ENCODE measurements at regions not wholly inside any gene's neighbourhood (a gene's known extent, or its start where the extent isn't known, plus 50 kb on each side); places are given as distances from the start of the nearest gene placed in this dataset.

- Histone ChIP-seq H3K36me3 (no peaks in the 10 kb centered on the region), H3K9me3 (no peaks in the 10 kb centered on the region), H3K4me1 (no peaks in the 10 kb centered on the region), H3K27me3 (no peaks in the 10 kb centered on the region), H3K27ac (peak overlapping the region; percentile 49 to 57), H3K4me3 (no peak overlapping the region)
- DNase-seq: peak; percentile 34 to 46
- TF ChIP-seq POLR2A (IDR thresholded peaks at IDR 0.05) (no peak), CTCF (IDR thresholded peaks at IDR 0.05) (no peak)
- intact Hi-C loops (cut with DNase I; ENCODE audit: low total_unique reads): no loop called here
Observed at GRCh38 chr1:115219927-115220326, 118.1 kb downstream of the NGF start.

- no peak for TF ChIP-seq CTCF (IDR thresholded peaks at IDR 0.05)
- no peak for TF ChIP-seq POLR2A (IDR thresholded peaks at IDR 0.05)
- no peaks in the 10 kb centered on the region for H3K36me3 ChIP-seq
- no peaks in the 10 kb centered on the region for H3K4me1 ChIP-seq
- no peaks in the 10 kb centered on the region for H3K9me3 ChIP-seq
- no peaks in the 10 kb centered on the region for H3K27me3 ChIP-seq
- intact Hi-C loops (cut with DNase I; ENCODE audit: low total_unique reads): no loop called here
- no peak overlapping the region for H3K4me3 ChIP-seq
- DNase-seq: no peak
- no peak overlapping the region for H3K27ac ChIP-seq
Observed at GRCh38 chr1:115218699-115219098, 119.3 kb downstream of the NGF start.

DNA sequence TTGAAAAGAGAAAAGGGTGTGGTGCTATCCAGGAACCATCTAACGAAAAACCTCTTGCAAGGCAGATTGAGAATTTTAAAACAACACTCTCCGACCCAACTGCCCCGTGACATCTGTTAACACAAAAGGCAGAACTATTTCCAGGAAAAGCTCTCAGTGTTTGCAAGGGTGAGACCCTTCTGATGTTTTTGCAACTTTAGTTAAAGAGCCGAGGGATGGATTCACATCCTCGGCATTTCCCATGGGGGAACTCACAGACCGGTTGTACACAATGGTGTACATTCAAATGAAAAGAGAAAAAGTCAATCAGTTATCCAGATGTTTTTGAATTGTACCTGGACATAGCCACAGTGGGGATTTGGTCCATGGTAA, 120.0 kb downstream of the NGF start:
- no peaks in the 10 kb centered on the region for H3K27me3 ChIP-seq
- intact Hi-C loops (cut with DNase I; ENCODE audit: low total_unique reads): no loop called here
- DNase-seq: no peak
- no peaks in the 10 kb centered on the region for H3K36me3 ChIP-seq
- H3K4me1 ChIP-seq: no peaks in the 10 kb centered on the region
- H3K9me3 ChIP-seq: no peaks in the 10 kb centered on the region
- no peak overlapping the region for H3K27ac ChIP-seq
- no peak overlapping the region for H3K4me3 ChIP-seq
- no peak for TF ChIP-seq CTCF (IDR thresholded peaks at IDR 0.05)
- TF ChIP-seq POLR2A (IDR thresholded peaks at IDR 0.05): no peak

DNA sequence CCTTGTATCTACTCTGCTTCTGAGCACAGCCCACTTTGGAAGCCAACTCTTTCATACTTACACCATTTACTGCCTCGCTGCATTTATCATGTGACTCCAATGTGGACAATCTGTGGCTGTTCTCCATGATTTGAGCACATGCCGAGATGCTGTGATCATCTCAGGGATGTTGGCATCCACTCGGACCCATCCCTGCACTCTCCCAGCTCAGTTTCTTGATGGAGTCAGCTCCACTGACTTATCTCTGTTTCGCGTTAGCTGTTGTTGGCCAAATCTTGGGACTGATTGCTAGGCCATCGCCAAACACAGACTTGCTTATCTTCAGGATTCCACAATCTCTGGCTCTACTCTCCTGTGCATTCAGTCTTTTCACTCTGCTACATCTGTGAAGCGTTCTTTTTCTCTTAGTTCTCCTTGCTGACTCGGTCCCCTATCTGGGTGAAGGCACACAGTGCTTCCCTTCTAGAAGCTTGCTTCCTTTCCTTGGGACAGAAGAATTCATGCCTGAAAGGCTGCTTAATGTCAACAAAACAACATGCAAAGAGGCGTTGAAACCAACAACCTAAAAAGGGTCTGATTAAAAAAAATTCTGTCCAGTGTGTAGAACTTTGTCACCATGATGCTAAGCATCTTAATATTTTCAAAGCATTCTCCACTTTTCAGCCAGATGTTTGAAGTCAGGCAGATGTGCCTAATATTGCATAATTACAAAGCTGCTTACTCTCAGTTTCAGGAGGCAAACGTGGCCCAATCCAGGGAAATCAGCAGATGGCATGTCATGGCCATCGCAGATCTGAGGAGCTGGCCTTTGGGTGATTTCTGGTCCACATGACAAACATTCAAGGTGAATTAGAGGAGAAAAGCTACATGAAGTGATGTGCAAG, 120.7 kb downstream of the NGF start:
- intact Hi-C loops (cut with DNase I; ENCODE audit: low total_unique reads): no loop called here
- Histone ChIP-seq H3K4me3 (no peak overlapping the region), H3K27ac (no peak overlapping the region), H3K36me3 (no peaks in the 10 kb centered on the region), H3K27me3 (no peaks in the 10 kb centered on the region), H3K4me1 (no peaks in the 10 kb centered on the region), H3K9me3 (no peaks in the 10 kb centered on the region)
- peak in 1 of 2 donors; percentile 62 for DNase-seq
- TF ChIP-seq CTCF (IDR thresholded peaks at IDR 0.05) (no peak), POLR2A (IDR thresholded peaks at IDR 0.05) (no peak)

DNA sequence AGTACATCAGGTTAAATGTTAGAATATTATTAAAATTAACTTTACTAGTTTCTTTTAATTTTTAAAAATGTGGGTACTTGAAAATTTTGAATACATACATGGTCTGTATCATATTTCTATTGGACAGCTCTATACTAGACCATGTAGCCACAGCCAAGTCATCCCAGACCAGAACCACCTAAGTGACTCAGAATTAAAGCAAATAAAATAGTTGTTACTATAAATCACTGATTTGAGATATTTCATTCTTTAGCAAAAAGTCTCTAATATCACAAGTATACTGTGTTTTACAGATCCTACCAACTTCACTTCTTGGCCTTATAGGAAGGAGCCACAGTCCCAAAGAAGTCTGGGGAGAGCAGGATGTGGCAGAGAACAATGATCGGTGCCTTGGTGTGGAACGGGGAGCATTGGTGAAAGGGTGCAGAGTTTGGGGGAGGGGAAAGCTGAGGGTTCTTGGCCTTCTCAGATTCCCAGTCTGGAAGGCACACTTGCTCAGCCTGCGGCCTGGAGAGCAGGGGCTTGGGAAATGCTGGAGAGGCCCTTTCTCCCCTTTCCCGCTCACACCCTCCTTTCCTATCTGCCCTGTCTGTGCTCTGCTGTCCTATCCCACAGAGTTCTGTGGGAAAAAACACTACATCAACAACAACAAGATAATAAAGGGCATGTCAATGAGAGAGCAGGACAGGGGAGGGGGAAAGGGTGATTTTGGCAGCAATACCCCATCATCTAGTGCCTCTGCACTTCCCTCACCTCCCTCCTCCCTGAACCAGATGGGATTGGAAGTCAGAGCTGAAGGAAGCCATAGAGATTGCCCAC, 122.1 kb downstream of the NGF start:
- no peaks in the 10 kb centered on the region for H3K9me3 ChIP-seq
- TF ChIP-seq POLR2A (IDR thresholded peaks at IDR 0.05) (no peak), CTCF (IDR thresholded peaks at IDR 0.05) (no peak)
- no peak overlapping the region for H3K4me3 ChIP-seq
- no peak for DNase-seq
- H3K27ac ChIP-seq: no peak overlapping the region
- no peaks in the 10 kb centered on the region for H3K36me3 ChIP-seq
- intact Hi-C loops (cut with DNase I; ENCODE audit: low total_unique reads): no loop called here
- H3K4me1 ChIP-seq: peaks cover 0 to 3% of the 10 kb centered on the region in 2 donors
- H3K27me3 ChIP-seq: no peaks in the 10 kb centered on the region

All from uterus (tissue), 3 donors.